OCI-LY7 (cell line): ENCODE measurements at regions not wholly inside any gene's neighbourhood (a gene's known extent, or its start where the extent isn't known, plus 50 kb on each side); places are given as distances from the start of the nearest gene placed in this dataset.

ENCODE experiments used
- CTCF ChIP-seq: fragments of 200-600 bp; sonication (generic); conservative IDR thresholded peaks from 2 replicates; pipeline ENCODE4 v1.5.1; 2014; ENCODE audit warnings: mild to moderate bottlenecking, antibody characterized with exemption, low read length, moderate library complexity, mixed read lengths
- EZH2phosphoT487 ChIP-seq: fragments of 200-600 bp; sonication (generic); IDR thresholded peaks from 2 replicates; pipeline ENCODE4 v1.6.1; 2018; ENCODE audit warnings: low read depth, borderline replicate concordance, mild to moderate bottlenecking, mixed run types, antibody characterized with exemption, low read length, moderate library complexity, mixed read lengths

- TF ChIP-seq CTCF (no peak), EZH2phosphoT487 (no peak)
These were observed 513.6 kb downstream of the HINT1 start for GRCh38 chr5:130651440-130651839.
